HepG2 (cell line): ENCODE measurements at regions not wholly inside any gene's neighbourhood (a gene's known extent, or its start where the extent isn't known, plus 50 kb on each side); places are given as distances from the start of the nearest gene placed in this dataset.

Source experiments
- ATAC-seq: fragments of 200-7000 bp; cut with Tn5 transposase; 3 replicates; pipeline ENCODE4 v1.9.1; 2020; ENCODE audit warnings: mild to moderate bottlenecking, moderate library complexity
- BruUV-seq: library from RNA; stranded (reverse); fragments of 400-500 nt; replicated peaks from 2 replicates; lab custom pipeline; 2021; lab: Mats Ljungman, UMichigan
- CTCF ChIA-PET: fragments of 300-600 bp; formaldehyde crosslinking; extraction: SDS; loops from one replicate; lab custom pipeline; 2021; ENCODE audit warnings: low total read pairs, inconsistent platforms, low intra/inter-chr PET ratio; lab: Yijun Ruan, JAX
- POLR2A ChIA-PET: fragments of 350-600 bp; sonication (Branson Sonifier 250); formaldehyde crosslinking; loops from one replicate; lab custom pipeline; 2020; ENCODE audit warnings: antibody characterized with exemption, inconsistent platforms; lab: Yijun Ruan, JAX
- DNase-seq: peaks from one replicate; pipeline ENCODE4 v3.0.0-alpha.2; 2015; ENCODE audit warnings: low spot score
- FAIRE-seq: peaks from 3 replicates; lab custom pipeline; 2011; peaks lifted over from hg19 to GRCh38; lab: Jason Lieb, UNC
- H2AFZ ChIP-seq: one replicate; pipeline ENCODE4 v1.6.1; 2011; ENCODE audit warnings: low read length, inconsistent platforms
- H3K27ac ChIP-seq: fragments of 300-600 bp; 3 replicates; pipeline ENCODE4 v1.8.0; 2011; ENCODE audit warnings: mixed run types, mild to moderate bottlenecking, mixed read lengths, low read length, inconsistent platforms; ENCODE audit not compliant: insufficient read depth; ENCODE audit errors: extremely low read length
- H3K27me3 ChIP-seq, 2 experiments: fragments of 200-600 bp in 1 of 2; 2 replicates in 1 of 2; 3 replicates in 1 of 2; pipeline versions ENCODE4 v1.6.0 to v1.8.0; 2011; ENCODE audit warnings: low read length in 2 of 2, mild to moderate bottlenecking in 2 of 2, moderate library complexity in 2 of 2, inconsistent platforms in 1 of 2; ENCODE audit not compliant: insufficient read depth in 2 of 2, control insufficient read depth in 1 of 2
- H3K36me3 ChIP-seq, 2 experiments: fragments of 200-600 bp in 1 of 2; replicated peaks in 1 of 2; 2 replicates in 1 of 2; 3 replicates in 1 of 2; pipeline versions ENCODE4 v1.5.1 to v1.8.0; 2011; ENCODE audit warnings: low read length in 2 of 2, inconsistent platforms in 1 of 2; ENCODE audit not compliant: insufficient read depth in 2 of 2, control insufficient read depth in 1 of 2
- H3K4me1 ChIP-seq: 2 replicates; pipeline ENCODE4 v1.5.1; 2012; ENCODE audit warnings: low read length, inconsistent platforms; ENCODE audit not compliant: insufficient read depth
- H3K4me2 ChIP-seq: 2 replicates; pipeline ENCODE4 v1.6.0; 2011; ENCODE audit warnings: low read depth, low read length, inconsistent platforms
- H3K4me3 ChIP-seq, 3 experiments: fragments of 200-600 bp in 1 of 3; sonication (generic), shearing (Covaris generic) in 1 of 3; replicated peaks in 1 of 3; 2 replicates each; pipeline ENCODE4 v1.5.1; 2011 to 2016; ENCODE audit warnings: low read length in 3 of 3, inconsistent platforms in 2 of 3, low read depth in 2 of 3, mild to moderate bottlenecking in 2 of 3, control low read depth in 1 of 3, mixed read lengths in 1 of 3; ENCODE audit not compliant: insufficient read depth in 1 of 3
- H3K79me2 ChIP-seq: one replicate; pipeline ENCODE4 v1.6.1; 2011; ENCODE audit warnings: low read length, inconsistent platforms; ENCODE audit not compliant: insufficient read depth
- H3K9ac ChIP-seq: 2 replicates; pipeline ENCODE4 v1.6.0; 2011; ENCODE audit warnings: mild to moderate bottlenecking, low read depth, low read length, inconsistent platforms; ENCODE audit not compliant: insufficient read depth
- H3K9me3 ChIP-seq: 2 replicates; pipeline ENCODE4 v1.5.1; 2012; ENCODE audit warnings: mild to moderate bottlenecking, low read length
- H4K20me1 ChIP-seq: 2 replicates; pipeline ENCODE4 v1.6.0; 2011; ENCODE audit warnings: inconsistent platforms, mild to moderate bottlenecking, low read length, moderate library complexity; ENCODE audit not compliant: insufficient read depth
- DMAP1 ChIP-seq: IDR thresholded peaks from 2 replicates; pipeline ENCODE4 v1.6.1; 2016
- GABPA ChIP-seq, 2 experiments: IDR thresholded peaks; 2 replicates each; pipeline ENCODE4 v1.6.1; 2011 to 2016; ENCODE audit warnings: low read depth in 2 of 2, low read length in 1 of 2, missing biosample characterization in 1 of 2, missing genetic modification characterization in 1 of 2
- HOXA7 ChIP-seq: sonication (generic); formaldehyde crosslinking; IDR thresholded peaks from 2 replicates; pipeline ENCODE4 v1.8.1; 2022; ENCODE audit warnings: mild to moderate bottlenecking, missing genetic modification reagents, moderate library complexity
- KDM5A ChIP-seq: fragments of 200-600 bp; sonication (generic); IDR thresholded peaks from 2 replicates; pipeline ENCODE4 v1.7.0; 2018; ENCODE audit warnings: antibody characterized with exemption, mild to moderate bottlenecking, low read length, borderline replicate concordance
- PHB2 ChIP-seq: fragments of 450-650 bp; IDR thresholded peaks from 2 replicates; pipeline ENCODE4 v1.6.1; 2018; ENCODE audit not compliant: partially characterized antibody
- ZNF234 ChIP-seq: sonication (generic); formaldehyde crosslinking; conservative IDR thresholded peaks from 2 replicates; pipeline ENCODE4 v1.5.1; 2020; ENCODE audit warnings: mild to moderate bottlenecking, missing genetic modification reagents
- ZNF724P ChIP-seq: sonication (generic); formaldehyde crosslinking; IDR thresholded peaks from 2 replicates; pipeline ENCODE4 v1.8.0; 2022; ENCODE audit warnings: missing genetic modification reagents, borderline replicate concordance
- WGBS: methylation state at CpG from one replicate; pipeline ENCODE4 v1.1.6; 2017; ENCODE audit warnings: low lambda C conversion rate; 5-methylcytosine and 5-hydroxymethylcytosine counted together
- in situ Hi-C: cut with HindIII; loops from 2 replicates; pipeline ENCODE4 v1.10.0; 2017; ENCODE audit warnings: low pct_unique_long_range_greater_than_20kb; ENCODE audit not compliant: extremely low pct_ligation_motif_present
- intact Hi-C: fragments of 100-400 bp; cut with micrococcal nuclease; formaldehyde crosslinking; loops from one replicate; pipeline ENCODE4 v1.10.0; 2022; ENCODE audit not compliant: unreplicated experiment
- TF ChIP-seq, protein P1 (sequence below): sonication (generic); formaldehyde crosslinking; IDR thresholded peaks from 2 replicates; pipeline ENCODE4 v1.4.0; 2020; ENCODE audit warnings: mild to moderate bottlenecking, low read depth, missing genetic modification reagents
- TF ChIP-seq, protein P2 (sequence below): sonication (generic); formaldehyde crosslinking; IDR thresholded peaks from 2 replicates; pipeline ENCODE4 v1.9.0; 2021; ENCODE audit warnings: missing genetic modification reagents, borderline replicate concordance
- TF ChIP-seq, protein P3 (sequence below): sonication (generic); formaldehyde crosslinking; IDR thresholded peaks from 2 replicates; pipeline ENCODE4 v1.5.0; 2020; ENCODE audit warnings: missing genetic modification reagents

DNA sequence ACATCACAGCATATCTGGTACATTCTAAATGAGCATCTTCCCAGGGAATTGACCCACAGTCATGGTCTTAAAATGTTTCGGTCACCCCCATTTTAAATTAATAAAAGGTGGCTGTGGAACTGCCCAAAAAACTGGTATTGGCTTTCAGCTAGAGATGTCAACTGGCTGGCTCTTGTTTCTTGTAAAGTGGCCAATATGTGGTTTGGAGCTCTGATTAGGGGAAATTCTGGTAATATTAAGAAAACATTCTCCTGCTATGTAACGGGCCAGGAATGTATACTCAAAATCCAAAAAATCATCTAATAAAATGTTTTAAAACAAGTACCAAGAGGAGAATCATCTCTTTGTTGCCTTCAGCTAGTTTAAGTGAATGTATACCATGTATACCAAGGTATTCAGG lies 62.0 kb upstream of the VCX2 start:
- intact Hi-C loops (no loop called here), in situ Hi-C loops (no loop called here)
- no peak overlapping the region for H3K4me2 ChIP-seq
- ATAC-seq (no peak), DNase-seq (no peak), FAIRE-seq (no peak)
- H3K9ac ChIP-seq: no peak overlapping the region
- ChIA-PET POLR2A (no interaction called here), CTCF (no interaction called here)
- H3K4me1 ChIP-seq: no peaks in the 10 kb centered on the region
- H3K79me2 ChIP-seq: no peaks in the 10 kb centered on the region
- no peaks in the 10 kb centered on the region for H4K20me1 ChIP-seq
- no peak overlapping the region for H3K4me3 ChIP-seq
- H2AFZ ChIP-seq: no peak overlapping the region
- TF ChIP-seq, protein P1, sequence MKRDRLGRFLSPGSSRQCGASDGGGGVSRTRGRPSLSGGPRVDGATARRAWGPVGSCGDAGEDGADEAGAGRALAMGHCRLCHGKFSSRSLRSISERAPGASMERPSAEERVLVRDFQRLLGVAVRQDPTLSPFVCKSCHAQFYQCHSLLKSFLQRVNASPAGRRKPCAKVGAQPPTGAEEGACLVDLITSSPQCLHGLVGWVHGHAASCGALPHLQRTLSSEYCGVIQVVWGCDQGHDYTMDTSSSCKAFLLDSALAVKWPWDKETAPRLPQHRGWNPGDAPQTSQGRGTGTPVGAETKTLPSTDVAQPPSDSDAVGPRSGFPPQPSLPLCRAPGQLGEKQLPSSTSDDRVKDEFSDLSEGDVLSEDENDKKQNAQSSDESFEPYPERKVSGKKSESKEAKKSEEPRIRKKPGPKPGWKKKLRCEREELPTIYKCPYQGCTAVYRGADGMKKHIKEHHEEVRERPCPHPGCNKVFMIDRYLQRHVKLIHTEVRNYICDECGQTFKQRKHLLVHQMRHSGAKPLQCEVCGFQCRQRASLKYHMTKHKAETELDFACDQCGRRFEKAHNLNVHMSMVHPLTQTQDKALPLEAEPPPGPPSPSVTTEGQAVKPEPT: no peak
- no peak for TF ChIP-seq PHB2
- TF ChIP-seq, protein P2, sequence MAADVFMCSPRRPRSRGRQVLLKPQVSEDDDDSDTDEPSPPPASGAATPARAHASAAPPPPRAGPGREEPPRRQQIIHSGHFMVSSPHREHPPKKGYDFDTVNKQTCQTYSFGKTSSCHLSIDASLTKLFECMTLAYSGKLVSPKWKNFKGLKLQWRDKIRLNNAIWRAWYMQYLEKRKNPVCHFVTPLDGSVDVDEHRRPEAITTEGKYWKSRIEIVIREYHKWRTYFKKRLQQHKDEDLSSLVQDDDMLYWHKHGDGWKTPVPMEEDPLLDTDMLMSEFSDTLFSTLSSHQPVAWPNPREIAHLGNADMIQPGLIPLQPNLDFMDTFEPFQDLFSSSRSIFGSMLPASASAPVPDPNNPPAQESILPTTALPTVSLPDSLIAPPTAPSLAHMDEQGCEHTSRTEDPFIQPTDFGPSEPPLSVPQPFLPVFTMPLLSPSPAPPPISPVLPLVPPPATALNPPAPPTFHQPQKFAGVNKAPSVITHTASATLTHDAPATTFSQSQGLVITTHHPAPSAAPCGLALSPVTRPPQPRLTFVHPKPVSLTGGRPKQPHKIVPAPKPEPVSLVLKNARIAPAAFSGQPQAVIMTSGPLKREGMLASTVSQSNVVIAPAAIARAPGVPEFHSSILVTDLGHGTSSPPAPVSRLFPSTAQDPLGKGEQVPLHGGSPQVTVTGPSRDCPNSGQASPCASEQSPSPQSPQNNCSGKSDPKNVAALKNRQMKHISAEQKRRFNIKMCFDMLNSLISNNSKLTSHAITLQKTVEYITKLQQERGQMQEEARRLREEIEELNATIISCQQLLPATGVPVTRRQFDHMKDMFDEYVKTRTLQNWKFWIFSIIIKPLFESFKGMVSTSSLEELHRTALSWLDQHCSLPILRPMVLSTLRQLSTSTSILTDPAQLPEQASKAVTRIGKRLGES: no peak
- no peak for TF ChIP-seq KDM5A
- TF ChIP-seq, protein P3, sequence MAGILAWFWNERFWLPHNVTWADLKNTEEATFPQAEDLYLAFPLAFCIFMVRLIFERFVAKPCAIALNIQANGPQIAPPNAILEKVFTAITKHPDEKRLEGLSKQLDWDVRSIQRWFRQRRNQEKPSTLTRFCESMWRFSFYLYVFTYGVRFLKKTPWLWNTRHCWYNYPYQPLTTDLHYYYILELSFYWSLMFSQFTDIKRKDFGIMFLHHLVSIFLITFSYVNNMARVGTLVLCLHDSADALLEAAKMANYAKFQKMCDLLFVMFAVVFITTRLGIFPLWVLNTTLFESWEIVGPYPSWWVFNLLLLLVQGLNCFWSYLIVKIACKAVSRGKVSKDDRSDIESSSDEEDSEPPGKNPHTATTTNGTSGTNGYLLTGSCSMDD (CRISPR knock-in tag): no peak
- TF ChIP-seq GABPA (IDR thresholded peaks at IDR 0.05; ENCODE audit: low read depth, low read length): no peak
- no peak for TF ChIP-seq GABPA (CRISPR knock-in tag; IDR thresholded peaks at IDR 0.05; ENCODE audit: low read depth)
- no peak for TF ChIP-seq DMAP1
- no peak for TF ChIP-seq ZNF724P (CRISPR knock-in tag)
- no peak for TF ChIP-seq ZNF234 (CRISPR knock-in tag)
- TF ChIP-seq HOXA7: no peak
- no TSS peak for BruUV-seq
- no peaks in the 10 kb centered on the region for H3K27me3 ChIP-seq
- H3K9me3 ChIP-seq: no peaks in the 10 kb centered on the region
- no peak overlapping the region for H3K27ac ChIP-seq
- 86% methylated on average over 2 of the region's 2 CpGs for WGBS
- no peaks in the 10 kb centered on the region for H3K36me3 ChIP-seq
